ENCODE measurements at regions not wholly inside any gene's neighbourhood (a gene's known extent, or its start where the extent isn't known, plus 50 kb on each side); places are given as distances from the start of the nearest gene placed in this dataset.

- no peak for DNase-seq
Observed at GRCh38 chr19:28039677-28040381, 1173.1 kb downstream of the UQCRFS1 start.

GRCh38 chr19:28037186-28037585 lies 1175.8 kb downstream of the UQCRFS1 start:
- no peak for DNase-seq

- DNase-seq: no peak
Observed at GRCh38 chr19:28036486-28036885, 1176.5 kb downstream of the UQCRFS1 start.

- no peak for DNase-seq
Observed at GRCh38 chr19:28034936-28035335, 1178.0 kb downstream of the UQCRFS1 start.

GRCh38 chr19:28028881-28029444 lies 1184.0 kb downstream of the UQCRFS1 start:
- DNase-seq: no peak

- no peak for DNase-seq
Observed at GRCh38 chr19:28027116-28027515, 1185.8 kb downstream of the UQCRFS1 start.

GRCh38 chr19:28026636-28027035 lies 1186.3 kb downstream of the UQCRFS1 start:
- no peak for DNase-seq

- DNase-seq: no peak
Observed at GRCh38 chr19:28024920-28025319, 1188.0 kb downstream of the UQCRFS1 start.

GRCh38 chr19:28023064-28023463 lies 1189.9 kb downstream of the UQCRFS1 start:
- DNase-seq: no peak

- DNase-seq: no peak
Observed at GRCh38 chr19:28022506-28022905, 1190.4 kb downstream of the UQCRFS1 start.

- no peak for DNase-seq
Observed at GRCh38 chr19:28021259-28022185, 1191.4 kb downstream of the UQCRFS1 start.

- DNase-seq: no peak
Observed at GRCh38 chr19:28020619-28021258, 1192.2 kb downstream of the UQCRFS1 start.

GRCh38 chr19:28019901-28020300 lies 1193.0 kb downstream of the UQCRFS1 start:
- no peak for DNase-seq

- no peak for DNase-seq
Observed at GRCh38 chr19:28019371-28019770, 1193.6 kb downstream of the UQCRFS1 start.

GRCh38 chr19:28018499-28018898 lies 1194.5 kb downstream of the UQCRFS1 start:
- no peak for DNase-seq

GRCh38 chr19:28014615-28015405 lies 1198.1 kb downstream of the UQCRFS1 start:
- no peak for DNase-seq

GRCh38 chr19:28012361-28012760 lies 1200.6 kb downstream of the UQCRFS1 start:
- no peak for DNase-seq

- DNase-seq: no peak
Observed at GRCh38 chr19:28010656-28011055, 1202.3 kb downstream of the UQCRFS1 start.

GRCh38 chr19:28009696-28010095 lies 1203.3 kb downstream of the UQCRFS1 start:
- peak in 10 of 58 donors; percentile 1 to 47 (median 8) for DNase-seq

GRCh38 chr19:28008695-28009094 lies 1204.3 kb downstream of the UQCRFS1 start:
- no peak for DNase-seq

- DNase-seq: no peak
Observed at GRCh38 chr19:28003543-28003942, 1209.4 kb downstream of the UQCRFS1 start.

All from anterior cingulate cortex (tissue), 58 donors.